ENCODE measurements at regions not wholly inside any gene's neighbourhood (a gene's known extent, or its start where the extent isn't known, plus 50 kb on each side); places are given as distances from the start of the nearest gene placed in this dataset.

- Histone ChIP-seq H3K36me3 (no peaks in the 10 kb centered on the region), H3K27me3 (replicated peaks in 1 of 7) (no peaks in the 10 kb centered on the region), H3K27ac (no peak overlapping the region), H3K4me1 (no peaks in the 10 kb centered on the region), H3K9me3 (no peaks in the 10 kb centered on the region), H3K4me3 (no peak overlapping the region)
- DNase-seq = no peak
- TF ChIP-seq POLR2AphosphoS5 (IDR thresholded peaks at IDR 0.05) (no peak), POLR2A (IDR thresholded peaks at IDR 0.05) (no peak), CTCF (IDR thresholded peaks at IDR 0.05 in 8 of 11, conservative IDR thresholded peaks at IDR 0.05 in 3 of 11) (no peak)
- intact Hi-C loops (cut with DNase I; ENCODE audit: low total_unique reads) = no loop called here
- 67 to 78% (median 70%) methylated on average over 5 to 6 of the region's 6 CpGs for WGBS, 5 donors
Observed at GRCh38 chr5:68950125-68950524, 143.7 kb upstream of the SLC30A5 start.

- no peaks in the 10 kb centered on the region for H3K9me3 ChIP-seq
- WGBS, 5 donors = 87 to 94% (median 90%) methylated on average over 1 of the region's 1 CpG
- no peaks in the 10 kb centered on the region for H3K27me3 ChIP-seq (replicated peaks in 1 of 7)
- intact Hi-C loops (cut with DNase I; ENCODE audit: low total_unique reads) = no loop called here
- H3K4me3 ChIP-seq = no peak overlapping the region
- H3K27ac ChIP-seq = no peak overlapping the region
- TF ChIP-seq POLR2AphosphoS5 (IDR thresholded peaks at IDR 0.05) (no peak), CTCF (IDR thresholded peaks at IDR 0.05 in 8 of 11, conservative IDR thresholded peaks at IDR 0.05 in 3 of 11) (no peak), POLR2A (IDR thresholded peaks at IDR 0.05) (no peak)
- H3K36me3 ChIP-seq = no peaks in the 10 kb centered on the region
- DNase-seq = no peak
- H3K4me1 ChIP-seq = no peaks in the 10 kb centered on the region
Observed at GRCh38 chr5:68950930-68951329, 142.9 kb upstream of the SLC30A5 start.

- WGBS, 5 donors = 58 to 74% (median 62%) methylated on average over 3 of the region's 3 CpGs
- TF ChIP-seq POLR2A (IDR thresholded peaks at IDR 0.05) (no peak), POLR2AphosphoS5 (IDR thresholded peaks at IDR 0.05) (no peak), CTCF (IDR thresholded peaks at IDR 0.05 in 8 of 11, conservative IDR thresholded peaks at IDR 0.05 in 3 of 11) (no peak)
- no peaks in the 10 kb centered on the region for H3K9me3 ChIP-seq
- DNase-seq = no peak
- H3K27me3 ChIP-seq (replicated peaks in 1 of 7) = no peaks in the 10 kb centered on the region
- intact Hi-C loops (cut with DNase I; ENCODE audit: low total_unique reads) = no loop called here
- no peaks in the 10 kb centered on the region for H3K4me1 ChIP-seq
- no peaks in the 10 kb centered on the region for H3K36me3 ChIP-seq
- peak overlapping the region in 1 of 8 donors; percentile 7 for H3K27ac ChIP-seq
- H3K4me3 ChIP-seq = no peak overlapping the region
Observed at GRCh38 chr5:68953231-68953874, 140.5 kb upstream of the SLC30A5 start.

- no peaks in the 10 kb centered on the region for H3K4me1 ChIP-seq
- no peaks in the 10 kb centered on the region for H3K9me3 ChIP-seq
- no peaks in the 10 kb centered on the region for H3K27me3 ChIP-seq (replicated peaks in 1 of 7)
- no peak for DNase-seq
- no peaks in the 10 kb centered on the region for H3K36me3 ChIP-seq
- peak overlapping the region in 2 of 8 donors; percentile 7 for H3K27ac ChIP-seq
- intact Hi-C loops (cut with DNase I; ENCODE audit: low total_unique reads) = no loop called here
- TF ChIP-seq POLR2AphosphoS5 (IDR thresholded peaks at IDR 0.05) = no peak
- TF ChIP-seq POLR2A (IDR thresholded peaks at IDR 0.05) = no peak
- no peak for TF ChIP-seq CTCF (IDR thresholded peaks at IDR 0.05 in 8 of 11, conservative IDR thresholded peaks at IDR 0.05 in 3 of 11)
- no peak overlapping the region for H3K4me3 ChIP-seq
- 41 to 72% (median 62%) methylated on average over 9 of the region's 9 CpGs for WGBS, 5 donors
Observed at GRCh38 chr5:68953875-68954617, 139.8 kb upstream of the SLC30A5 start.
